DOHH2 (cell line): ENCODE measurements at regions not wholly inside any gene's neighbourhood (a gene's known extent, or its start where the extent isn't known, plus 50 kb on each side); places are given as distances from the start of the nearest gene placed in this dataset.

Experiments used
- EZH2phosphoT487 ChIP-seq: fragments of 200-600 bp; sonication (generic); IDR thresholded peaks from 2 replicates; pipeline ENCODE4 v1.6.1; 2017; ENCODE audit warnings: borderline replicate concordance, mild to moderate bottlenecking, antibody characterized with exemption, low read length, moderate library complexity, mixed read lengths
- TF ChIP-seq, protein P1 (sequence below): fragments of 200-600 bp; sonication (generic); IDR thresholded peaks from one replicate; pipeline ENCODE4 v1.5.1; 2014; ENCODE audit warnings: antibody characterized with exemption, mild to moderate bottlenecking, low read depth, low read length; ENCODE audit not compliant: poor library complexity, severe bottlenecking

DNA sequence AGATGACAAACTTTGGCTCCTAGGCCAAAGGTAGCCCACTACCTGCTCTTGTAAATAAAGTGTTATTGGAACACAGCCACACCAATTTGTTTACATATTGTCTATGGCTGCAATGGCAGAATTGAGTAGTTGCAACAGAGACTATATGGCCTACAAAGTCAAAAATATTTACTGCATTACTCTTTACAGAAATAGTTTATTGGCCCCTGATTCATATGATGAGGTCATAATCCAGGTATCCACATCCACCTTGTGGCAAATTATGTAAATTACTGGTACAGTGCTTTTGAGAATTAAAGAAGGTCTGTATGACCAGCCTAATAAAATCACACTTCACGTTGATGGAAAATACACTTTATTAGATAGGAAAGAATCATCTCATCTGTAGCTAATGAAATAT, 337.0 kb upstream of the DDX53 start:
- TF ChIP-seq, protein P1, sequence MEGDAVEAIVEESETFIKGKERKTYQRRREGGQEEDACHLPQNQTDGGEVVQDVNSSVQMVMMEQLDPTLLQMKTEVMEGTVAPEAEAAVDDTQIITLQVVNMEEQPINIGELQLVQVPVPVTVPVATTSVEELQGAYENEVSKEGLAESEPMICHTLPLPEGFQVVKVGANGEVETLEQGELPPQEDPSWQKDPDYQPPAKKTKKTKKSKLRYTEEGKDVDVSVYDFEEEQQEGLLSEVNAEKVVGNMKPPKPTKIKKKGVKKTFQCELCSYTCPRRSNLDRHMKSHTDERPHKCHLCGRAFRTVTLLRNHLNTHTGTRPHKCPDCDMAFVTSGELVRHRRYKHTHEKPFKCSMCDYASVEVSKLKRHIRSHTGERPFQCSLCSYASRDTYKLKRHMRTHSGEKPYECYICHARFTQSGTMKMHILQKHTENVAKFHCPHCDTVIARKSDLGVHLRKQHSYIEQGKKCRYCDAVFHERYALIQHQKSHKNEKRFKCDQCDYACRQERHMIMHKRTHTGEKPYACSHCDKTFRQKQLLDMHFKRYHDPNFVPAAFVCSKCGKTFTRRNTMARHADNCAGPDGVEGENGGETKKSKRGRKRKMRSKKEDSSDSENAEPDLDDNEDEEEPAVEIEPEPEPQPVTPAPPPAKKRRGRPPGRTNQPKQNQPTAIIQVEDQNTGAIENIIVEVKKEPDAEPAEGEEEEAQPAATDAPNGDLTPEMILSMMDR: no peak
- no peak for TF ChIP-seq EZH2phosphoT487
